PC-3 (cell line): ENCODE measurements at regions not wholly inside any gene's neighbourhood (a gene's known extent, or its start where the extent isn't known, plus 50 kb on each side); places are given as distances from the start of the nearest gene placed in this dataset.

Experiments used
- ATAC-seq: fragments of 200-7000 bp; cut with Tn5 transposase; 2 replicates; pipeline ENCODE4 v1.9.1; 2020; ENCODE audit warnings: mild to moderate bottlenecking, moderate library complexity
- BruUV-seq: library from RNA; stranded (reverse); fragments of 400-500 nt; replicated peaks from 2 replicates; lab custom pipeline; 2021; lab: Mats Ljungman, UMichigan
- CTCF ChIA-PET: fragments of 300-600 bp; sonication (Branson Sonifier 250); formaldehyde crosslinking; loops from one replicate; lab custom pipeline; 2022; ENCODE audit warnings: antibody characterized with exemption; lab: Charles Lee
- POLR2A ChIA-PET: fragments of 300-600 bp; sonication (Branson Sonifier 250); formaldehyde crosslinking; loops from one replicate; lab custom pipeline; 2022; ENCODE audit warnings: antibody characterized with exemption; ENCODE audit not compliant: unreplicated experiment; lab: Charles Lee
- DNase-seq: peaks from one replicate; pipeline ENCODE4 v3.0.0-alpha.2; 2015
- H2AFZ ChIP-seq: fragments of 300-600 bp; sonication (generic); 2 replicates; pipeline ENCODE4 v1.6.0; 2016; ENCODE audit warnings: antibody characterized with exemption, low read length
- H3F3A ChIP-seq: fragments of 300-600 bp; sonication (generic); one replicate; pipeline ENCODE4 v1.6.0; 2017; ENCODE audit warnings: antibody characterized with exemption, low read length, control low read depth, mild to moderate bottlenecking; ENCODE audit not compliant: unreplicated experiment
- H3K27ac ChIP-seq: fragments of 300-600 bp; sonication (generic); 2 replicates; pipeline ENCODE4 v1.5.1; 2016; ENCODE audit warnings: mild to moderate bottlenecking, low read length
- H3K27me3 ChIP-seq: fragments of 300-600 bp; sonication (generic); 2 replicates; pipeline ENCODE4 v1.6.1; 2016; ENCODE audit warnings: low read length, mixed read lengths
- H3K36me3 ChIP-seq: fragments of 300-600 bp; sonication (generic); 2 replicates; pipeline ENCODE4 v1.6.1; 2016; ENCODE audit warnings: low read depth, mixed run types, low read length, mixed read lengths
- H3K4me1 ChIP-seq: fragments of 300-600 bp; sonication (generic); 2 replicates; pipeline ENCODE4 v1.5.1; 2016; ENCODE audit warnings: low read length; ENCODE audit not compliant: insufficient read depth
- H3K4me2 ChIP-seq: fragments of 300-600 bp; sonication (generic); 2 replicates; pipeline ENCODE4 v1.6.0; 2016; ENCODE audit warnings: low read length
- H3K4me3 ChIP-seq: fragments of 300-600 bp; sonication (generic); 2 replicates; pipeline ENCODE4 v1.5.1; 2016; ENCODE audit warnings: mild to moderate bottlenecking, low read length, mixed read lengths
- H3K79me2 ChIP-seq: fragments of 300-600 bp; sonication (generic); 2 replicates; pipeline ENCODE4 v1.6.1; 2017; ENCODE audit warnings: low read length, mixed read lengths
- H3K9ac ChIP-seq: fragments of 300-600 bp; sonication (generic); 2 replicates; pipeline ENCODE4 v1.6.0; 2016; ENCODE audit warnings: mild to moderate bottlenecking, low read length
- H3K9me2 ChIP-seq: fragments of 300-600 bp; sonication (generic); replicated peaks from 2 replicates; pipeline ENCODE4 v1.6.1; 2016; ENCODE audit warnings: mixed run types, low read length, mixed read lengths
- H3K9me3 ChIP-seq: fragments of 300-600 bp; sonication (generic); 2 replicates; pipeline ENCODE4 v1.6.1; 2016; ENCODE audit warnings: low read length, mixed read lengths
- H4K20me1 ChIP-seq: fragments of 300-600 bp; sonication (generic); 2 replicates; pipeline ENCODE4 v1.6.1; 2016; ENCODE audit warnings: low read length, mixed read lengths
- CTCF ChIP-seq: fragments of 300-600 bp; sonication (generic); conservative IDR thresholded peaks from 2 replicates; pipeline ENCODE4 v1.5.1; 2017; ENCODE audit warnings: antibody characterized with exemption, low read depth, mild to moderate bottlenecking, low read length
- EZH2 ChIP-seq: fragments of 300-600 bp; sonication (generic); IDR thresholded peaks from one replicate; pipeline ENCODE4 v1.6.1; 2017; ENCODE audit warnings: antibody characterized with exemption, mild to moderate bottlenecking, low read length; ENCODE audit not compliant: unreplicated experiment
- EZH2phosphoT487 ChIP-seq: fragments of 300-600 bp; sonication (generic); IDR thresholded peaks from 2 replicates; pipeline ENCODE4 v1.6.1; 2018; ENCODE audit warnings: mild to moderate bottlenecking, antibody characterized with exemption, low read length, borderline replicate concordance
- intact Hi-C: fragments of 100-400 bp; cut with micrococcal nuclease; formaldehyde crosslinking; loops from 2 replicates; pipeline ENCODE4 v1.9.0; 2023

- TF ChIP-seq EZH2phosphoT487 (no peak), CTCF (no peak), EZH2 (no peak)
- H3K4me1 ChIP-seq, result peaks cover 12% of the 10 kb centered on the region
- H3K9me3 ChIP-seq, result no peaks in the 10 kb centered on the region
- no peaks in the 10 kb centered on the region for H3K9me2 ChIP-seq
- no peaks in the 10 kb centered on the region for H3K36me3 ChIP-seq
- intact Hi-C loops, result loop anchor here (1.0 to 5.0 kb wide), 2 partner anchors 59 to 104 kb away; no protein-coding TSS in a partner anchor
- CTCF ChIA-PET, result interaction anchor here (1.4 kb wide), 1 partner anchor 104 kb away, joined by 8 read pairs; no protein-coding TSS in a partner anchor
- H2AFZ ChIP-seq, result no peak overlapping the region
- H3K4me2 ChIP-seq, result no peak overlapping the region
- H3K9ac ChIP-seq, result no peak overlapping the region
- no peaks in the 10 kb centered on the region for H3K27me3 ChIP-seq
- H3K27ac ChIP-seq, result no peak overlapping the region
- DNase-seq, result no peak
- H3K79me2 ChIP-seq, result no peaks in the 10 kb centered on the region
- no peak for ATAC-seq
- no peaks in the 10 kb centered on the region for H4K20me1 ChIP-seq
- H3F3A ChIP-seq, result no peaks in the 10 kb centered on the region
- POLR2A ChIA-PET, result no interaction called here
- no peak overlapping the region for H3K4me3 ChIP-seq
- BruUV-seq, result no TSS peak
Observed at GRCh38 chr4:154911608-154912098, 130.6 kb downstream of the RBM46 start.

- Histone ChIP-seq H3K27me3 (no peaks in the 10 kb centered on the region), H3K4me1 (no peaks in the 10 kb centered on the region), H3K9me3 (no peaks in the 10 kb centered on the region), H2AFZ (no peak overlapping the region), H3K9ac (no peak overlapping the region), H3K36me3 (no peaks in the 10 kb centered on the region), H4K20me1 (no peaks in the 10 kb centered on the region), H3K79me2 (no peaks in the 10 kb centered on the region), H3F3A (no peaks in the 10 kb centered on the region), H3K4me3 (no peak overlapping the region), H3K4me2 (no peak overlapping the region), H3K9me2 (no peaks in the 10 kb centered on the region), H3K27ac (no peak overlapping the region)
- ATAC-seq (no peak), DNase-seq (no peak)
- no peak for TF ChIP-seq EZH2
- no peak for TF ChIP-seq EZH2phosphoT487
- no peak for TF ChIP-seq CTCF
- no TSS peak for BruUV-seq
- POLR2A ChIA-PET, result no interaction called here
- CTCF ChIA-PET, result no interaction called here
- intact Hi-C loops, result no loop called here
Observed at GRCh38 chr4:154916068-154916467, 135.0 kb downstream of the RBM46 start.

GRCh38 chr4:154927126-154927680 is 146.1 kb downstream of the RBM46 start:
- no peak overlapping the region for H3K9ac ChIP-seq
- H2AFZ ChIP-seq, result no peak overlapping the region
- ATAC-seq (no peak), DNase-seq (no peak)
- intact Hi-C loops, result no loop called here
- no peak for TF ChIP-seq CTCF
- no peak for TF ChIP-seq EZH2
- no peak for TF ChIP-seq EZH2phosphoT487
- no peaks in the 10 kb centered on the region for H3K9me3 ChIP-seq
- no peaks in the 10 kb centered on the region for H3F3A ChIP-seq
- no peaks in the 10 kb centered on the region for H3K4me1 ChIP-seq
- H3K79me2 ChIP-seq, result no peaks in the 10 kb centered on the region
- BruUV-seq, result no TSS peak
- no peak overlapping the region for H3K4me3 ChIP-seq
- H3K9me2 ChIP-seq, result no peaks in the 10 kb centered on the region
- no peak overlapping the region for H3K27ac ChIP-seq
- H3K27me3 ChIP-seq, result no peaks in the 10 kb centered on the region
- no peak overlapping the region for H3K4me2 ChIP-seq
- H3K36me3 ChIP-seq, result no peaks in the 10 kb centered on the region
- CTCF ChIA-PET, result interaction anchor here (0.6 kb wide), 1 partner anchor 122 kb away, joined by 3 read pairs; no protein-coding TSS in a partner anchor
- POLR2A ChIA-PET, result no interaction called here
- no peaks in the 10 kb centered on the region for H4K20me1 ChIP-seq
